ENCODE measurements at regions not wholly inside any gene's neighbourhood (a gene's known extent, or its start where the extent isn't known, plus 50 kb on each side); places are given as distances from the start of the nearest gene placed in this dataset.

- H3K4me3 ChIP-seq (ENCODE audit: low read depth, low read length): no peak overlapping the region
- no peak for TF ChIP-seq CTCF (IDR thresholded peaks at IDR 0.05; ENCODE audit: insufficient read depth, low read depth, low read length, missing control alignments)
- DNase-seq (ENCODE audit: low read depth): no peak
Observed at GRCh38 chr5:155418960-155419579, 405.5 kb downstream of the KIF4B start.

GRCh38 chr5:155430192-155430591, 416.6 kb downstream of the KIF4B start:
- DNase-seq (ENCODE audit: low read depth): no peak
- no peak for TF ChIP-seq CTCF (IDR thresholded peaks at IDR 0.05; ENCODE audit: insufficient read depth, low read depth, low read length, missing control alignments)
- H3K4me3 ChIP-seq (ENCODE audit: low read depth, low read length): no peak overlapping the region

- DNase-seq (ENCODE audit: low read depth): no peak
- H3K4me3 ChIP-seq (ENCODE audit: low read depth, low read length): no peak overlapping the region
- no peak for TF ChIP-seq CTCF (IDR thresholded peaks at IDR 0.05; ENCODE audit: insufficient read depth, low read depth, low read length, missing control alignments)
Observed at GRCh38 chr5:155434267-155434666, 420.7 kb downstream of the KIF4B start.

GRCh38 chr5:155434681-155435080, 421.1 kb downstream of the KIF4B start:
- no peak for TF ChIP-seq CTCF (IDR thresholded peaks at IDR 0.05; ENCODE audit: insufficient read depth, low read depth, low read length, missing control alignments)
- no peak overlapping the region for H3K4me3 ChIP-seq (ENCODE audit: low read depth, low read length)
- DNase-seq (ENCODE audit: low read depth): no peak

- no peak overlapping the region for H3K4me3 ChIP-seq (ENCODE audit: low read depth, low read length)
- DNase-seq (ENCODE audit: low read depth): no peak
- TF ChIP-seq CTCF (IDR thresholded peaks at IDR 0.05; ENCODE audit: insufficient read depth, low read depth, low read length, missing control alignments): no peak
Observed at GRCh38 chr5:155441849-155442248, 428.3 kb downstream of the KIF4B start.

- no peak for TF ChIP-seq CTCF (IDR thresholded peaks at IDR 0.05; ENCODE audit: insufficient read depth, low read depth, low read length, missing control alignments)
- no peak for DNase-seq (ENCODE audit: low read depth)
- H3K4me3 ChIP-seq (ENCODE audit: low read depth, low read length): no peak overlapping the region
Observed at GRCh38 chr5:155451106-155451505, 437.6 kb downstream of the KIF4B start.

Data from GM12865 (cell line).